Tibial nerve (tissue), 4 donors: ENCODE measurements at regions not wholly inside any gene's neighbourhood (a gene's known extent, or its start where the extent isn't known, plus 50 kb on each side); places are given as distances from the start of the nearest gene placed in this dataset.
"Not testable (repeated sequence)": the region's sequence is repeated elsewhere in the genome, so short reads cannot be mapped to it uniquely, and the experiment has no call there.

Experiments used
- DNase-seq, 2 donors: peaks; one replicate each; pipeline ENCODE4 v3.0.0-alpha.2; 2019; ENCODE audit warnings: low spot score in 2 of 2
- H3K27ac ChIP-seq, 4 donors: fragments of 200-600 bp; sonication (generic) in 3 of 4; one replicate each; pipeline ENCODE4 v1.5.1; 2017 to 2019; ENCODE audit warnings: mild to moderate bottlenecking in 1 of 4
- H3K27me3 ChIP-seq, 2 donors: fragments of 200-600 bp; sonication (generic) in 1 of 2; one replicate each; pipeline versions ENCODE4 v1.5.1 to v1.6.0; 2017 to 2019
- H3K36me3 ChIP-seq, 3 donors: fragments of 200-600 bp; sonication (generic); one replicate each; pipeline ENCODE4 v1.5.1; 2018 to 2019
- H3K4me1 ChIP-seq, 4 donors: fragments of 200-600 bp; sonication (generic) in 3 of 4; one replicate each; pipeline ENCODE4 v1.5.1; 2017 to 2019
- H3K4me3 ChIP-seq, 4 donors: fragments of 200-600 bp; sonication (generic) in 3 of 4; one replicate each; pipeline ENCODE4 v1.5.1; 2017 to 2019; ENCODE audit warnings: mild to moderate bottlenecking in 1 of 4, moderate library complexity in 1 of 4
- H3K9me3 ChIP-seq, 4 donors: fragments of 200-600 bp; sonication (generic) in 3 of 4; one replicate each; pipeline ENCODE4 v1.5.1; 2017 to 2019
- CTCF ChIP-seq, 5 experiments: fragments of 200-600 bp in 3 of 5; fragments of 450-650 bp in 2 of 5; sonication (generic) in 3 of 5; IDR thresholded peaks; one replicate each; pipeline ENCODE4 v1.5.1; 2016 to 2019; ENCODE audit warnings: antibody characterized with exemption in 5 of 5, mild to moderate bottlenecking in 3 of 5, moderate library complexity in 2 of 5
- EP300 ChIP-seq, 2 donors: sonication (generic); formaldehyde crosslinking; IDR thresholded peaks; one replicate each; pipeline ENCODE4 v1.6.1; 2017; ENCODE audit warnings: antibody characterized with exemption in 2 of 2, mild to moderate bottlenecking in 1 of 2
- POLR2A ChIP-seq, 2 donors: fragments of 450-650 bp; IDR thresholded peaks; one replicate each; pipeline ENCODE4 v1.6.1; 2017; ENCODE audit warnings: antibody characterized with exemption in 2 of 2, mild to moderate bottlenecking in 2 of 2, moderate library complexity in 2 of 2
- WGBS, 2 donors: methylation state at CpG; one replicate each; pipeline ENCODE4 v1.1.5; 2018; 5-methylcytosine and 5-hydroxymethylcytosine counted together

GRCh38 chr13:44734201-44734707 is 158.1 kb upstream of the TSC22D1 start:
- Histone ChIP-seq H3K4me3 (no peak overlapping the region), H3K27me3 (no peaks in the 10 kb centered on the region), H3K9me3 (no peaks in the 10 kb centered on the region), H3K4me1 (no peaks in the 10 kb centered on the region), H3K36me3 (no peaks in the 10 kb centered on the region), H3K27ac (no peak overlapping the region)
- TF ChIP-seq EP300 (IDR thresholded peaks at IDR 0.05) (no peak), CTCF (IDR thresholded peaks at IDR 0.05) (no peak), POLR2A (IDR thresholded peaks at IDR 0.05) (no peak)
- no peak for DNase-seq
- WGBS, 2 donors: 69 to 74% methylated on average over 1 of the region's 1 CpG

- Histone ChIP-seq H3K27me3 (no peaks in the 10 kb centered on the region), H3K9me3 (no peaks in the 10 kb centered on the region), H3K4me1 (no peaks in the 10 kb centered on the region), H3K36me3 (no peaks in the 10 kb centered on the region), H3K27ac (no peak overlapping the region), H3K4me3 (no peak overlapping the region)
- WGBS, 2 donors: 83 to 92% methylated on average over 13 of the region's 13 CpGs
- no peak for DNase-seq
- no peak for TF ChIP-seq CTCF (IDR thresholded peaks at IDR 0.05)
- TF ChIP-seq POLR2A (IDR thresholded peaks at IDR 0.05): no peak
- TF ChIP-seq EP300 (IDR thresholded peaks at IDR 0.05): no peak
Measured at GRCh38 chr13:44732503-44733098, 156.5 kb upstream of the TSC22D1 start.

- H3K27ac ChIP-seq: no peak overlapping the region
- WGBS, 2 donors: 0% methylated on average over 1 of the region's 1 CpG
Measured at GRCh38 chr13:44730851-44731250, 154.7 kb upstream of the TSC22D1 start.

GRCh38 chr13:44730099-44730498 is 154.0 kb upstream of the TSC22D1 start:
- Histone ChIP-seq H3K4me3 (no peak overlapping the region), H3K4me1 (no peaks in the 10 kb centered on the region), H3K27me3 (no peaks in the 10 kb centered on the region), H3K27ac (no peak overlapping the region), H3K36me3 (no peaks in the 10 kb centered on the region), H3K9me3 (no peaks in the 10 kb centered on the region)
- no peak for DNase-seq
- 81 to 93% methylated on average over 15 of the region's 15 CpGs for WGBS, 2 donors
- TF ChIP-seq CTCF (IDR thresholded peaks at IDR 0.05): no peak
- no peak for TF ChIP-seq EP300 (IDR thresholded peaks at IDR 0.05)

More at GRCh38 chr13:44730851-44731250, 154.7 kb upstream of the TSC22D1 start:
- Histone ChIP-seq H3K36me3 (no peaks in the 10 kb centered on the region), H3K4me3 (no peak overlapping the region), H3K4me1 (no peaks in the 10 kb centered on the region), H3K9me3 (no peaks in the 10 kb centered on the region), H3K27me3 (no peaks in the 10 kb centered on the region)
- DNase-seq: no peak
- TF ChIP-seq POLR2A (IDR thresholded peaks at IDR 0.05): no peak
- no peak for TF ChIP-seq EP300 (IDR thresholded peaks at IDR 0.05)
- no peak for TF ChIP-seq CTCF (IDR thresholded peaks at IDR 0.05)

- H3K4me3 ChIP-seq, H3K36me3 ChIP-seq, H3K27me3 ChIP-seq, DNase-seq, H3K27ac ChIP-seq, H3K9me3 ChIP-seq, H3K4me1 ChIP-seq: not testable (repeated sequence)
- 89 to 93% methylated on average over 7 of the region's 7 CpGs for WGBS, 2 donors
Measured at GRCh38 chr13:44727591-44727990, 151.5 kb upstream of the TSC22D1 start.

DNA sequence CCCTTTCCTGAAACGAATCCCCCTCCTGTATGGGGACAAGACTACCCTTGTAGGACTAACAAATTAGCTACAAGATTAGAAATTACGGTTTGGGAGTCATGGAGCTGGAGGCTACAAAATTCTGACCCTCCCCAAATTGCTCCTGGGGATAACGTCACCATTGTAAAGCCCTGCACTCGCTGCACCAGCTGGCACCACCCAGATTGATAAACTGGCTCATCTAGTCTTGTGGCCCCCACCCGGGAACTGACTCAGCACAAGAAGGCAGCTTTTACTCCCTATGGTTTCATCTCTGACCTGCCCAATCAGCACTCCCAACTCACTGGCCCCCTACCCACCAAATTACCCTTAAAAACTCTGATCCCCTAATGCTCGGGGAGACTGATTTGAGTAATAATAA is 150.6 kb upstream of the TSC22D1 start:
- H3K4me3 ChIP-seq: no peak overlapping the region
- H3K27ac ChIP-seq: no peak overlapping the region
- DNase-seq: no peak
- no peak for TF ChIP-seq CTCF (IDR thresholded peaks at IDR 0.05)
- TF ChIP-seq EP300 (IDR thresholded peaks at IDR 0.05): no peak
- no peak for TF ChIP-seq POLR2A (IDR thresholded peaks at IDR 0.05)
- H3K9me3 ChIP-seq: peaks cover 0 to 9% (median 0%) of the 10 kb centered on the region in 4 donors
- H3K27me3 ChIP-seq: no peaks in the 10 kb centered on the region
- no peaks in the 10 kb centered on the region for H3K4me1 ChIP-seq
- no peaks in the 10 kb centered on the region for H3K36me3 ChIP-seq
- 76 to 79% methylated on average over 6 of the region's 6 CpGs for WGBS, 2 donors
